ENCODE measurements at regions not wholly inside any gene's neighbourhood (a gene's known extent, or its start where the extent isn't known, plus 50 kb on each side); places are given as distances from the start of the nearest gene placed in this dataset.

GRCh38 chr1:82465024-82465423 lies 664.3 kb downstream of the ADGRL2 start:
- H3K4me3 ChIP-seq (ENCODE audit: low read length in 3 of 3): no peak overlapping the region
- H3K27ac ChIP-seq (ENCODE audit: low read depth, low read length): no peak overlapping the region
- no peaks in the 10 kb centered on the region for H3K36me3 ChIP-seq (ENCODE audit: control insufficient read depth in 3 of 3, insufficient read depth in 3 of 3, low read length in 3 of 3)
- no peaks in the 10 kb centered on the region for H3K27me3 ChIP-seq (ENCODE audit: control insufficient read depth in 3 of 3, insufficient read depth in 3 of 3, low read length in 3 of 3)
- H3K4me1 ChIP-seq (ENCODE audit: control insufficient read depth in 3 of 3, insufficient read depth in 3 of 3, low read length in 3 of 3): no peaks in the 10 kb centered on the region
- H3K9me3 ChIP-seq (ENCODE audit: control insufficient read depth in 3 of 3, low read length in 3 of 3): no peaks in the 10 kb centered on the region
- H3K9ac ChIP-seq (ENCODE audit: low read depth in 1 of 3, low read length in 3 of 3): no peak overlapping the region

DNA sequence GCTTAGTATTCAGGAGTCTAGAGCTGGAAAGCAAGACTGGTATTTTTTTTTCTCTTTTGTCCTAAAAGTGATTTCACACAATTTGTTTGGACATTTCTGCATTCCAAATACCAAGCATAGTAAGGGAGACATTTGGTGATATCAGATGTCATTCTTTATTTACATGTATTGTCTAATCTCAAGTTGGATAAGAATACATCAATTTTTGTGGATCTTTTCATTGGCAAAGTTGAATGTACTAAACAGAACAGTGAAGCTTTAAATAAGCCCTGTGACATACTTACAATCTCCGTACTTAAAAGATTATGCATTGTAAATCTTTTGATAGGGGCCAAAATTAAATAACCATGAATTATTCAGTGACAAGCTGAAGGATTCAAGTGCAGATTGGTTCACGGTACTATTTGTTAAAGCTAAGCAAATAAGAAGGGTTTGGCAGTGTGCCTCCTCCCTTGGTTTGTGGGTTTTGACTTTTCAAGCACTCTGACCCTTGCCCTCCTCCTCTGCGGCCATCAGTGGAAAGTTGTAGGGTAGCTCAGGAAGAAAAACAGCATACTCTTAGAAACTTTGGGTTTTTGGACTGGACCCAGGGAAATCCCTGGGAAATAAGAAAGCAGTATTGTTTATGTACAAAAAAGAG lies 663.7 kb downstream of the ADGRL2 start:
- Histone ChIP-seq H3K27ac (ENCODE audit: low read depth, low read length) (no peak overlapping the region), H3K4me3 (ENCODE audit: low read length in 3 of 3) (no peak overlapping the region), H3K9me3 (ENCODE audit: control insufficient read depth in 3 of 3, low read length in 3 of 3) (no peaks in the 10 kb centered on the region), H3K27me3 (ENCODE audit: control insufficient read depth in 3 of 3, insufficient read depth in 3 of 3, low read length in 3 of 3) (no peaks in the 10 kb centered on the region), H3K36me3 (ENCODE audit: control insufficient read depth in 3 of 3, insufficient read depth in 3 of 3, low read length in 3 of 3) (no peaks in the 10 kb centered on the region), H3K4me1 (ENCODE audit: control insufficient read depth in 3 of 3, insufficient read depth in 3 of 3, low read length in 3 of 3) (no peaks in the 10 kb centered on the region), H3K9ac (ENCODE audit: low read depth in 1 of 3, low read length in 3 of 3) (no peak overlapping the region)

GRCh38 chr1:82463951-82464350 lies 663.2 kb downstream of the ADGRL2 start:
- Histone ChIP-seq H3K4me3 (ENCODE audit: low read length in 3 of 3) (no peak overlapping the region), H3K27me3 (ENCODE audit: control insufficient read depth in 3 of 3, insufficient read depth in 3 of 3, low read length in 3 of 3) (no peaks in the 10 kb centered on the region), H3K36me3 (ENCODE audit: control insufficient read depth in 3 of 3, insufficient read depth in 3 of 3, low read length in 3 of 3) (no peaks in the 10 kb centered on the region), H3K9me3 (ENCODE audit: control insufficient read depth in 3 of 3, low read length in 3 of 3) (no peaks in the 10 kb centered on the region), H3K9ac (ENCODE audit: low read depth in 1 of 3, low read length in 3 of 3) (no peak overlapping the region), H3K4me1 (ENCODE audit: control insufficient read depth in 3 of 3, insufficient read depth in 3 of 3, low read length in 3 of 3) (no peaks in the 10 kb centered on the region), H3K27ac (ENCODE audit: low read depth, low read length) (no peak overlapping the region)

DNA sequence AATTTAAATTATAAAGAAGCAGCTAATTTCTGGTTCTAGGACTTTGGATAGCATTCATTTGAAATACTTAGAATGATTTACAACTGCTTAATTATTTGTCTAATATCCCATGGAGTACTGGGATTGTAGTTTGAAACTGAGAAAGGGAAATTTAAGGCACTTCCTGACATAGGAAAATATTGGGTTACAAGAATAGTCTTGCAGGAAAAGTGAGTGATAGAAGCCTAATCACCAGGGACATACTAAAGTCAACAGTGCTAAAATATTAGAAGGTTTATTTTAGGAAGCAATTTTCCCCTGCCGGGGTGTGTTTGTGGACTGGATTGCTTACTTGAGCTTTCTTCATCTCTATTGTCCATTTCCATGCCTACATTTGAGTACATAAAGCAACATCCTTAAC lies 661.6 kb downstream of the ADGRL2 start:
- Histone ChIP-seq H3K9ac (ENCODE audit: low read depth in 1 of 3, low read length in 3 of 3) (no peak overlapping the region), H3K36me3 (ENCODE audit: control insufficient read depth in 3 of 3, insufficient read depth in 3 of 3, low read length in 3 of 3) (no peaks in the 10 kb centered on the region), H3K27me3 (ENCODE audit: control insufficient read depth in 3 of 3, insufficient read depth in 3 of 3, low read length in 3 of 3) (no peaks in the 10 kb centered on the region), H3K4me3 (ENCODE audit: low read length in 3 of 3) (no peak overlapping the region), H3K4me1 (ENCODE audit: control insufficient read depth in 3 of 3, insufficient read depth in 3 of 3, low read length in 3 of 3) (no peaks in the 10 kb centered on the region), H3K27ac (ENCODE audit: low read depth, low read length) (no peak overlapping the region), H3K9me3 (ENCODE audit: control insufficient read depth in 3 of 3, low read length in 3 of 3) (no peaks in the 10 kb centered on the region)

- H3K9me3 ChIP-seq (ENCODE audit: control insufficient read depth in 3 of 3, low read length in 3 of 3): peaks cover 0 to 4% (median 3%) of the 10 kb centered on the region in 3 donors
- H3K9ac ChIP-seq (ENCODE audit: low read depth in 1 of 3, low read length in 3 of 3): no peak overlapping the region
- no peak overlapping the region for H3K4me3 ChIP-seq (ENCODE audit: low read length in 3 of 3)
- H3K4me1 ChIP-seq (ENCODE audit: control insufficient read depth in 3 of 3, insufficient read depth in 3 of 3, low read length in 3 of 3): no peaks in the 10 kb centered on the region
- peaks cover 0 to 2% (median 0%) of the 10 kb centered on the region in 3 donors for H3K36me3 ChIP-seq (ENCODE audit: control insufficient read depth in 3 of 3, insufficient read depth in 3 of 3, low read length in 3 of 3)
- no peaks in the 10 kb centered on the region for H3K27me3 ChIP-seq (ENCODE audit: control insufficient read depth in 3 of 3, insufficient read depth in 3 of 3, low read length in 3 of 3)
- no peak overlapping the region for H3K27ac ChIP-seq (ENCODE audit: low read depth, low read length)
Measured at GRCh38 chr1:82455342-82455741, 654.6 kb downstream of the ADGRL2 start.

- no peak overlapping the region for H3K4me3 ChIP-seq (ENCODE audit: low read length in 3 of 3)
- H3K4me1 ChIP-seq (ENCODE audit: control insufficient read depth in 3 of 3, insufficient read depth in 3 of 3, low read length in 3 of 3): no peaks in the 10 kb centered on the region
- H3K9ac ChIP-seq (ENCODE audit: low read depth in 1 of 3, low read length in 3 of 3): no peak overlapping the region
- no peak overlapping the region for H3K27ac ChIP-seq (ENCODE audit: low read depth, low read length)
- peaks cover 0 to 4% (median 3%) of the 10 kb centered on the region in 3 donors for H3K9me3 ChIP-seq (ENCODE audit: control insufficient read depth in 3 of 3, low read length in 3 of 3)
- H3K27me3 ChIP-seq (ENCODE audit: control insufficient read depth in 3 of 3, insufficient read depth in 3 of 3, low read length in 3 of 3): no peaks in the 10 kb centered on the region
- peaks cover 0 to 2% (median 0%) of the 10 kb centered on the region in 3 donors for H3K36me3 ChIP-seq (ENCODE audit: control insufficient read depth in 3 of 3, insufficient read depth in 3 of 3, low read length in 3 of 3)
Measured at GRCh38 chr1:82454431-82454830, 653.7 kb downstream of the ADGRL2 start.

DNA sequence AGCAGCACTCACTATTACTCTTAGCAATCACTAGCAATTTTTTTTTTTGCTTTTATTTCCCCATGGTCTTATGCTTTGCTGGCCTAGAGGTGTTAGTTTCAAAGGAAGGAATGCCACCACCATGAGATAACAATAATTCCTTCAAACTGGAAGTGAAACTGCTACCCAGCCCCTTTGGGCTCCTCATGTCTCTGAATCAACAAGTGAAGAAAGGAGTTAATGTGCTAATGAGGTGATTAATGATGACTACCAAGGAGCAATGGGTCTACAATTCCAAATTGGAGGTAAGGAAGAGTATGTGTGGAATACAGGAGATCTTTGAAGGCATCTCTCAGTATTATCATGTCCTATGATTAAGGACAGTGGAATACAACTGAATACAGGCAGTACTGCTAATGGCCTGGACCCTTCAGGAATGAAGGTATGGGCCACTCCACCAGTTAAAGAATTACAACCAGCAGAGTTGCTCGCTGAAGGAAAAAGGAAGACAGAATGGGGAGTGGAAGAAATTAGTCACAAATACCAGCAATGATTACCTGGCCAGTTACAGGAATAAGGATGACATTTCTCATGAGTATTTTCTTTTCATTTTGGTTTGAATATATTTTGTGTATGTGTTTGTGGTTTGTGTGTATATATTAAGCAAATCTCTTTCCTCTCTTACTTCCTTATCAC lies 652.9 kb downstream of the ADGRL2 start:
- H3K9me3 ChIP-seq (ENCODE audit: control insufficient read depth in 3 of 3, low read length in 3 of 3): peaks cover 0 to 4% (median 3%) of the 10 kb centered on the region in 3 donors
- no peak overlapping the region for H3K4me3 ChIP-seq (ENCODE audit: low read length in 3 of 3)
- H3K4me1 ChIP-seq (ENCODE audit: control insufficient read depth in 3 of 3, insufficient read depth in 3 of 3, low read length in 3 of 3): no peaks in the 10 kb centered on the region
- H3K27ac ChIP-seq (ENCODE audit: low read depth, low read length): no peak overlapping the region
- no peaks in the 10 kb centered on the region for H3K27me3 ChIP-seq (ENCODE audit: control insufficient read depth in 3 of 3, insufficient read depth in 3 of 3, low read length in 3 of 3)
- no peak overlapping the region for H3K9ac ChIP-seq (ENCODE audit: low read depth in 1 of 3, low read length in 3 of 3)
- peaks cover 0 to 2% (median 0%) of the 10 kb centered on the region in 3 donors for H3K36me3 ChIP-seq (ENCODE audit: control insufficient read depth in 3 of 3, insufficient read depth in 3 of 3, low read length in 3 of 3)

DNA sequence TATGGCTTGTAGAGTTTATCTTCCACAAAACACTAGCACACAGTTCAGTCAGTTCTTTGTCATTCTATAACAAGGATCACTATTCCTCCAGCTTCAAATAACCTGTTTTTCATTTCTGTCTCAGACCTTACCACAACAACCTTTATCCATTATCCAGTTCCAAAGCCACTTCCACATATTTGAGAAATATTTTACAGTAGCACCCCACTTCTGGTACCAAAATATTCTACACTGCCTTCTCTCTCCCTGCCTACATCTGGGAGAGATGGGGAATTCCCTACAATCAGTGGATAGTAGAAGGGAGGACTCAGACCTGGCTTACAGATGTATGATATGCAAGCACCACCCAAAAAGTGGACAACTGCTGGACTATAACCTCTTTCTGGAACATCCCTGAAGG lies 651.4 kb downstream of the ADGRL2 start:
- H3K27me3 ChIP-seq (ENCODE audit: control insufficient read depth in 3 of 3, insufficient read depth in 3 of 3, low read length in 3 of 3): no peaks in the 10 kb centered on the region
- H3K36me3 ChIP-seq (ENCODE audit: control insufficient read depth in 3 of 3, insufficient read depth in 3 of 3, low read length in 3 of 3): peaks cover 0 to 2% (median 0%) of the 10 kb centered on the region in 3 donors
- no peak overlapping the region for H3K27ac ChIP-seq (ENCODE audit: low read depth, low read length)
- H3K4me1 ChIP-seq (ENCODE audit: control insufficient read depth in 3 of 3, insufficient read depth in 3 of 3, low read length in 3 of 3): no peaks in the 10 kb centered on the region
- peaks cover 0 to 4% (median 3%) of the 10 kb centered on the region in 3 donors for H3K9me3 ChIP-seq (ENCODE audit: control insufficient read depth in 3 of 3, low read length in 3 of 3)
- no peak overlapping the region for H3K9ac ChIP-seq (ENCODE audit: low read depth in 1 of 3, low read length in 3 of 3)
- no peak overlapping the region for H3K4me3 ChIP-seq (ENCODE audit: low read length in 3 of 3)

DNA sequence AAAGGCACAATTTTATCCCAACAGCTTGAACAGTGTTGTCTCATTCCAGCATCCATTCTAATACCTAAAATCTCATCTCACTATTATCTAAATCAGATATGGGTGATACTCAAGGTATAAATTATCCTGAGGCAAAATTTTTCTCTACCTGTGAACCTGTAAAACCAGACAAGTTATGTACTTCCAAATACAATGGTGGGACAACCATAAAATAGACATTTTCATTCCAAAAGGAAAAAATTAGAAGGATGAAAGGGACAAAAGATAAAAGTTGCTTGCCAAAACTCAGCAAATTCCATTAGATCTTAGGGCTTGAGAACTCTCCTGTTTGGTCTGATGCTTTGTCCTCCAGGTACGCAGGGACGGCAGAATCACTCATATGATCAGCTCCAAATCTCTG lies 650.5 kb downstream of the ADGRL2 start:
- Histone ChIP-seq H3K27ac (ENCODE audit: low read depth, low read length) (no peak overlapping the region), H3K4me1 (ENCODE audit: control insufficient read depth in 3 of 3, insufficient read depth in 3 of 3, low read length in 3 of 3) (no peaks in the 10 kb centered on the region), H3K4me3 (ENCODE audit: low read length in 3 of 3) (no peak overlapping the region), H3K27me3 (ENCODE audit: control insufficient read depth in 3 of 3, insufficient read depth in 3 of 3, low read length in 3 of 3) (no peaks in the 10 kb centered on the region), H3K9ac (ENCODE audit: low read depth in 1 of 3, low read length in 3 of 3) (no peak overlapping the region), H3K9me3 (ENCODE audit: control insufficient read depth in 3 of 3, low read length in 3 of 3) (peaks cover 0 to 4% (median 3%) of the 10 kb centered on the region in 3 donors), H3K36me3 (ENCODE audit: control insufficient read depth in 3 of 3, insufficient read depth in 3 of 3, low read length in 3 of 3) (peaks cover 0 to 2% (median 0%) of the 10 kb centered on the region in 3 donors)

GRCh38 chr1:82449506-82450057 lies 648.8 kb downstream of the ADGRL2 start:
- Histone ChIP-seq H3K36me3 (ENCODE audit: control insufficient read depth in 3 of 3, insufficient read depth in 3 of 3, low read length in 3 of 3) (peaks cover 0 to 2% (median 0%) of the 10 kb centered on the region in 3 donors), H3K4me1 (ENCODE audit: control insufficient read depth in 3 of 3, insufficient read depth in 3 of 3, low read length in 3 of 3) (no peaks in the 10 kb centered on the region), H3K9me3 (ENCODE audit: control insufficient read depth in 3 of 3, low read length in 3 of 3) (peaks cover 0 to 4% (median 3%) of the 10 kb centered on the region in 3 donors), H3K4me3 (ENCODE audit: low read length in 3 of 3) (no peak overlapping the region), H3K9ac (ENCODE audit: low read depth in 1 of 3, low read length in 3 of 3) (no peak overlapping the region), H3K27ac (ENCODE audit: low read depth, low read length) (no peak overlapping the region), H3K27me3 (ENCODE audit: control insufficient read depth in 3 of 3, insufficient read depth in 3 of 3, low read length in 3 of 3) (no peaks in the 10 kb centered on the region)

Data from skeletal muscle tissue (tissue), 3 donors.